PC-3 (cell line): ENCODE measurements at regions not wholly inside any gene's neighbourhood (a gene's known extent, or its start where the extent isn't known, plus 50 kb on each side); places are given as distances from the start of the nearest gene placed in this dataset.

Experiments
- ATAC-seq: fragments of 200-7000 bp; cut with Tn5 transposase; 2 replicates; pipeline ENCODE4 v1.9.1; 2020; ENCODE audit warnings: mild to moderate bottlenecking, moderate library complexity
- BruUV-seq: library from RNA; stranded (reverse); fragments of 400-500 nt; replicated peaks from 2 replicates; lab custom pipeline; 2021; lab: Mats Ljungman, UMichigan
- CTCF ChIA-PET: fragments of 300-600 bp; sonication (Branson Sonifier 250); formaldehyde crosslinking; loops from one replicate; lab custom pipeline; 2022; ENCODE audit warnings: antibody characterized with exemption; lab: Charles Lee
- POLR2A ChIA-PET: fragments of 300-600 bp; sonication (Branson Sonifier 250); formaldehyde crosslinking; loops from one replicate; lab custom pipeline; 2022; ENCODE audit warnings: antibody characterized with exemption; ENCODE audit not compliant: unreplicated experiment; lab: Charles Lee
- DNase-seq: peaks from one replicate; pipeline ENCODE4 v3.0.0-alpha.2; 2015
- H2AFZ ChIP-seq: fragments of 300-600 bp; sonication (generic); 2 replicates; pipeline ENCODE4 v1.6.0; 2016; ENCODE audit warnings: antibody characterized with exemption, low read length
- H3F3A ChIP-seq: fragments of 300-600 bp; sonication (generic); one replicate; pipeline ENCODE4 v1.6.0; 2017; ENCODE audit warnings: antibody characterized with exemption, low read length, control low read depth, mild to moderate bottlenecking; ENCODE audit not compliant: unreplicated experiment
- H3K27ac ChIP-seq: fragments of 300-600 bp; sonication (generic); 2 replicates; pipeline ENCODE4 v1.5.1; 2016; ENCODE audit warnings: mild to moderate bottlenecking, low read length
- H3K27me3 ChIP-seq: fragments of 300-600 bp; sonication (generic); 2 replicates; pipeline ENCODE4 v1.6.1; 2016; ENCODE audit warnings: low read length, mixed read lengths
- H3K36me3 ChIP-seq: fragments of 300-600 bp; sonication (generic); 2 replicates; pipeline ENCODE4 v1.6.1; 2016; ENCODE audit warnings: low read depth, mixed run types, low read length, mixed read lengths
- H3K4me1 ChIP-seq: fragments of 300-600 bp; sonication (generic); 2 replicates; pipeline ENCODE4 v1.5.1; 2016; ENCODE audit warnings: low read length; ENCODE audit not compliant: insufficient read depth
- H3K4me2 ChIP-seq: fragments of 300-600 bp; sonication (generic); 2 replicates; pipeline ENCODE4 v1.6.0; 2016; ENCODE audit warnings: low read length
- H3K4me3 ChIP-seq: fragments of 300-600 bp; sonication (generic); 2 replicates; pipeline ENCODE4 v1.5.1; 2016; ENCODE audit warnings: mild to moderate bottlenecking, low read length, mixed read lengths
- H3K79me2 ChIP-seq: fragments of 300-600 bp; sonication (generic); 2 replicates; pipeline ENCODE4 v1.6.1; 2017; ENCODE audit warnings: low read length, mixed read lengths
- H3K9ac ChIP-seq: fragments of 300-600 bp; sonication (generic); 2 replicates; pipeline ENCODE4 v1.6.0; 2016; ENCODE audit warnings: mild to moderate bottlenecking, low read length
- H3K9me2 ChIP-seq: fragments of 300-600 bp; sonication (generic); replicated peaks from 2 replicates; pipeline ENCODE4 v1.6.1; 2016; ENCODE audit warnings: mixed run types, low read length, mixed read lengths
- H3K9me3 ChIP-seq: fragments of 300-600 bp; sonication (generic); 2 replicates; pipeline ENCODE4 v1.6.1; 2016; ENCODE audit warnings: low read length, mixed read lengths
- H4K20me1 ChIP-seq: fragments of 300-600 bp; sonication (generic); 2 replicates; pipeline ENCODE4 v1.6.1; 2016; ENCODE audit warnings: low read length, mixed read lengths
- CTCF ChIP-seq: fragments of 300-600 bp; sonication (generic); conservative IDR thresholded peaks from 2 replicates; pipeline ENCODE4 v1.5.1; 2017; ENCODE audit warnings: antibody characterized with exemption, low read depth, mild to moderate bottlenecking, low read length
- EZH2 ChIP-seq: fragments of 300-600 bp; sonication (generic); IDR thresholded peaks from one replicate; pipeline ENCODE4 v1.6.1; 2017; ENCODE audit warnings: antibody characterized with exemption, mild to moderate bottlenecking, low read length; ENCODE audit not compliant: unreplicated experiment
- EZH2phosphoT487 ChIP-seq: fragments of 300-600 bp; sonication (generic); IDR thresholded peaks from 2 replicates; pipeline ENCODE4 v1.6.1; 2018; ENCODE audit warnings: mild to moderate bottlenecking, antibody characterized with exemption, low read length, borderline replicate concordance
- intact Hi-C: fragments of 100-400 bp; cut with micrococcal nuclease; formaldehyde crosslinking; loops from 2 replicates; pipeline ENCODE4 v1.9.0; 2023

GRCh38 chr6:14453712-14454472 lies 336.3 kb downstream of the CD83 start:
- no peak for DNase-seq
- Histone ChIP-seq H3K4me1 (peaks cover 16% of the 10 kb centered on the region), H3K27me3 (no peaks in the 10 kb centered on the region), H3K9me3 (no peaks in the 10 kb centered on the region), H3K9ac (no peak overlapping the region), H3K4me3 (no peak overlapping the region), H3K79me2 (no peaks in the 10 kb centered on the region), H2AFZ (no peak overlapping the region), H3K9me2 (no peaks in the 10 kb centered on the region), H4K20me1 (no peaks in the 10 kb centered on the region), H3K4me2 (no peak overlapping the region), H3K36me3 (no peaks in the 10 kb centered on the region), H3F3A (no peaks in the 10 kb centered on the region), H3K27ac (no peak overlapping the region)
- ChIA-PET CTCF (no interaction called here), POLR2A (no interaction called here)
- no peak for ATAC-seq
- intact Hi-C loops, result loop anchor here (10.0 kb wide), 1 partner anchor 239 kb away; no protein-coding TSS in a partner anchor
- no TSS peak for BruUV-seq
- TF ChIP-seq EZH2, result no peak
- TF ChIP-seq EZH2phosphoT487, result no peak
- TF ChIP-seq CTCF, result no peak

GRCh38 chr6:14454473-14454775 lies 336.9 kb downstream of the CD83 start:
- POLR2A ChIA-PET, result no interaction called here
- CTCF ChIA-PET, result no interaction called here

More at GRCh38 chr6:14454473-14454775, 336.9 kb downstream of the CD83 start:
- no peaks in the 10 kb centered on the region for H3K9me2 ChIP-seq
- no peaks in the 10 kb centered on the region for H3K79me2 ChIP-seq
- no peaks in the 10 kb centered on the region for H3K27me3 ChIP-seq
- no peak overlapping the region for H2AFZ ChIP-seq
- no TSS peak for BruUV-seq
- TF ChIP-seq EZH2 (no peak), EZH2phosphoT487 (no peak), CTCF (no peak)
- H3K27ac ChIP-seq, result no peak overlapping the region
- DNase-seq, result no peak
- no peak for ATAC-seq
- no peak overlapping the region for H3K4me3 ChIP-seq
- H3K4me2 ChIP-seq, result no peak overlapping the region
- H4K20me1 ChIP-seq, result no peaks in the 10 kb centered on the region
- no peaks in the 10 kb centered on the region for H3K9me3 ChIP-seq
- H3K4me1 ChIP-seq, result peaks cover 22% of the 10 kb centered on the region
- H3F3A ChIP-seq, result no peaks in the 10 kb centered on the region
- intact Hi-C loops, result loop anchor here (10.0 kb wide), 1 partner anchor 240 kb away; no protein-coding TSS in a partner anchor
- H3K9ac ChIP-seq, result no peak overlapping the region
- no peaks in the 10 kb centered on the region for H3K36me3 ChIP-seq
